Ectodermal cell (in vitro differentiated cells): ENCODE measurements at regions not wholly inside any gene's neighbourhood (a gene's known extent, or its start where the extent isn't known, plus 50 kb on each side); places are given as distances from the start of the nearest gene placed in this dataset.
"Not testable (repeated sequence)": the region's sequence is repeated elsewhere in the genome, so short reads cannot be mapped to it uniquely, and the experiment has no call there.

Experiments used
- H3K27ac ChIP-seq: 2 replicates; pipeline ENCODE4 v1.7.0; 2013; ENCODE audit warnings: mild to moderate bottlenecking, low read depth, low read length; ENCODE audit not compliant: insufficient read depth, poor library complexity, severe bottlenecking
- H3K27me3 ChIP-seq: 2 replicates; pipeline ENCODE4 v1.7.0; 2013; ENCODE audit warnings: mild to moderate bottlenecking, low read length; ENCODE audit not compliant: insufficient read depth, control insufficient read depth, poor library complexity, severe bottlenecking
- H3K36me3 ChIP-seq: one replicate; pipeline ENCODE4 v1.7.0; 2013; ENCODE audit warnings: low read length; ENCODE audit not compliant: control insufficient read depth, insufficient read depth
- H3K4me1 ChIP-seq: one replicate; pipeline ENCODE4 v1.7.0; 2013; ENCODE audit warnings: low read length; ENCODE audit not compliant: control insufficient read depth, insufficient read depth
- H3K4me3 ChIP-seq: 2 replicates; pipeline ENCODE4 v1.7.0; 2013; ENCODE audit warnings: low read depth, low read length, control low read depth; ENCODE audit not compliant: insufficient read depth
- H3K9me3 ChIP-seq: 2 replicates; pipeline ENCODE4 v1.7.0; 2013; ENCODE audit warnings: mild to moderate bottlenecking, low read length, moderate library complexity; ENCODE audit not compliant: control insufficient read depth
- WGBS, 2 experiments: methylation state at CpG; one replicate each; pipeline ENCODE4 v1.1.7; 2013; ENCODE audit warnings: missing lambda C conversion rate in 2 of 2; 5-methylcytosine and 5-hydroxymethylcytosine counted together

GRCh38 chr10:52945521-52945920 is 172.9 kb upstream of the MBL2 start:
- not testable (repeated sequence) for H3K9me3 ChIP-seq, H3K27me3 ChIP-seq, H3K4me3 ChIP-seq, H3K4me1 ChIP-seq, H3K36me3 ChIP-seq, H3K27ac ChIP-seq
- 96 to 97% methylated on average over 4 of the region's 4 CpGs for WGBS, 2 experiments

- H3K9me3 ChIP-seq = no peaks in the 10 kb centered on the region
- no peak overlapping the region for H3K4me3 ChIP-seq
- no peak overlapping the region for H3K27ac ChIP-seq
- no peaks in the 10 kb centered on the region for H3K4me1 ChIP-seq
- no peaks in the 10 kb centered on the region for H3K36me3 ChIP-seq
- no peaks in the 10 kb centered on the region for H3K27me3 ChIP-seq
- 96% methylated on average over 12 of the region's 12 CpGs for WGBS, 2 experiments
Observed at GRCh38 chr10:52940921-52941320, 168.3 kb upstream of the MBL2 start.

DNA sequence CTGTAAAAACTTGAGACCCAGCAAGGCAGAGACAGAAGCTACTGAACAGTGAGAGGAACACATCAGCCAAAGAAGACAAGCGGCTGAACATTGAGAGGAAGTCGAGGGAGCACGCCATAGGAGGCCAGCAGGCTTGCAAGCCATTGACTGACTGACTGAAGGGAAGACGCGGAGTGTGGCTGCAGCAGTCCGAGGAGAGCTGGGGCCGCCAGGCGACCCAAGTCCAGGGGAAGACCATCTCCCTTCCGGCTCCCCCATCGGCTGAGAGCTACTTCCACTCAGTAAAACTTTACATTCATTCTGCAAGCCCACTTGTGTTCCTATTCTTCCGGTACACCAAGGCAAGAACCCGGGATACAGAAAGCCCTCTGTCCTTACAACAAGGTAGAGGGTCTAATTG is 167.3 kb upstream of the MBL2 start:
- WGBS, 2 experiments = 94 to 96% methylated on average over 12 of the region's 12 CpGs
- no peaks in the 10 kb centered on the region for H3K4me1 ChIP-seq
- no peak overlapping the region for H3K4me3 ChIP-seq
- H3K36me3 ChIP-seq = no peaks in the 10 kb centered on the region
- H3K27ac ChIP-seq = no peak overlapping the region
- H3K27me3 ChIP-seq = no peaks in the 10 kb centered on the region
- no peaks in the 10 kb centered on the region for H3K9me3 ChIP-seq

- Histone ChIP-seq H3K4me1 (no peaks in the 10 kb centered on the region), H3K27me3 (no peaks in the 10 kb centered on the region), H3K9me3 (no peaks in the 10 kb centered on the region), H3K36me3 (no peaks in the 10 kb centered on the region), H3K4me3 (no peak overlapping the region), H3K27ac (no peak overlapping the region)
- 80 to 100% methylated on average over 1 of the region's 1 CpG for WGBS, 2 experiments
Observed at GRCh38 chr10:52933748-52934147, 161.2 kb upstream of the MBL2 start.

DNA sequence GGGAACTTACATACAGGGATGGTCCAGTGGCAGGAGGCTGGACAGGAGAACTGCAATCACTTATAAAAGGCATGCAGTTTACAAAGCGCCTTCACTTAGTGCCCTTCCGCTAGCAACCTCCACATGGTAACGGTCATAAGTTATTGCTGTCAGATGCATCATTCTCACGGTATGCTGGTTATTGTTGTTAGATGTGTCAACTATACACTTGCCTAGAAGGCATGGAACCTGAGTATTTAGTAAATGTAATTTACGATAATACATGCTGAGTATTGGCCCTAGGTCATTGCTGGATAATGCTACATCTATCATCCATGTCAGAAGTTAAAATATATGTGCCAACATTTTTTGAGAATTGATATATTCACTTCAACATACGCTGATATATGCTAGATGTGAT is 155.1 kb upstream of the MBL2 start:
- 94 to 97% methylated on average over 5 to 6 of the region's 6 CpGs for WGBS, 2 experiments
- H3K27ac ChIP-seq = no peak overlapping the region

GRCh38 chr10:52923520-52923919 is 150.9 kb upstream of the MBL2 start:
- H3K4me1 ChIP-seq = no peaks in the 10 kb centered on the region
- H3K36me3 ChIP-seq = no peaks in the 10 kb centered on the region
- no peak overlapping the region for H3K4me3 ChIP-seq
- no peaks in the 10 kb centered on the region for H3K27me3 ChIP-seq
- H3K27ac ChIP-seq = no peak overlapping the region
- H3K9me3 ChIP-seq = no peaks in the 10 kb centered on the region
- 41 to 45% methylated on average over 3 to 5 of the region's 5 CpGs for WGBS, 2 experiments

More for the DNA sequence above, 155.1 kb upstream of the MBL2 start:
- H3K4me3 ChIP-seq = no peak overlapping the region
- H3K9me3 ChIP-seq = no peaks in the 10 kb centered on the region
- no peaks in the 10 kb centered on the region for H3K27me3 ChIP-seq
- no peaks in the 10 kb centered on the region for H3K4me1 ChIP-seq
- H3K36me3 ChIP-seq = no peaks in the 10 kb centered on the region

GRCh38 chr10:52918714-52919305 is 146.2 kb upstream of the MBL2 start:
- no peak overlapping the region for H3K27ac ChIP-seq
- no peaks in the 10 kb centered on the region for H3K4me1 ChIP-seq
- no peak overlapping the region for H3K4me3 ChIP-seq
- no peaks in the 10 kb centered on the region for H3K9me3 ChIP-seq
- no peaks in the 10 kb centered on the region for H3K36me3 ChIP-seq
- no peaks in the 10 kb centered on the region for H3K27me3 ChIP-seq

- Histone ChIP-seq H3K27me3 (no peaks in the 10 kb centered on the region), H3K9me3 (no peaks in the 10 kb centered on the region), H3K36me3 (no peaks in the 10 kb centered on the region), H3K27ac (no peak overlapping the region), H3K4me3 (no peak overlapping the region), H3K4me1 (no peaks in the 10 kb centered on the region)
- WGBS, 2 experiments = 100% methylated on average over 1 of the region's 1 CpG
Observed at GRCh38 chr10:52915391-52915790, 142.8 kb upstream of the MBL2 start.

DNA sequence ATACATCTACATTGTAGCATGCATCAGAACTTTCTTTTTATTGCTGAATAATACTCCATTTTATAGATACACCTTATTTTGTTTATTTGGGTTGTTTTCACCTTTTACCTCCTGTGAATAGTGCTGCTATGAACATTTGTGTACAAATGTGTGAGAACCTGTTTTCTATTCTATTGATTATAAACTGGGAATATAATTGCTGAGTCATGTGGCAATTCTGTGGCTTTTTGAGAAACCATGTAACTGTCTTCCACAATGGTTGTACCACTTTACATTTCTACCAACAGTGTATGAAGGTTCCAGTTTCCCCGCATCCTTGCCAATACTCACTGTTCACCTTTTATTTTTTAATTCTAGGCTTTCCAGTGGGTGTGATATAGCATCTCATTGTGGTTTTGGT is 138.6 kb upstream of the MBL2 start:
- 77 to 100% methylated on average over 1 of the region's 1 CpG for WGBS, 2 experiments
- no peak overlapping the region for H3K4me3 ChIP-seq

DNA sequence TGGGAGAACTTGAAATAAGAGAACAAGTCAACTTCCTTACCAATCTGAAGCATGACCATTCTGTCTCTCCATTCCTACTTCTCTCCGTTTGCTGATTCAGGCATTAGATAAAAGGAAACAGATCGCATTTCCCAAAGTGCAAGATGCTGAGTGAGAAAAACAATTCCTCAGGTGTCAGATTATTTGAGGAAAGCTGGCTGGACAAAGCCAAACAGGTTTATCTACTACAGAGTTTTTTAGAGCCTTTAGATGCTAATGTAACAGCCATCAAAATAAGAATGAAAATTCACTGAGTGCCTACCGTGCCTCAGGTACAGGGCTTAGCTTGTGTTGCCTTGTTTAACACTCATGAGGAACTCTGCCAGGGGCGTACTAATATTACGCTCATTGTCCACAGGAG is 135.9 kb upstream of the MBL2 start:
- Histone ChIP-seq H3K4me1 (peaks cover 3% of the 10 kb centered on the region), H3K27me3 (no peaks in the 10 kb centered on the region), H3K27ac (no peak overlapping the region), H3K36me3 (no peaks in the 10 kb centered on the region), H3K4me3 (no peak overlapping the region), H3K9me3 (no peaks in the 10 kb centered on the region)
- 63 to 67% methylated on average over 5 of the region's 5 CpGs for WGBS, 2 experiments

More for the DNA sequence above, 138.6 kb upstream of the MBL2 start:
- H3K9me3 ChIP-seq = no peaks in the 10 kb centered on the region
- H3K27ac ChIP-seq = no peak overlapping the region
- no peaks in the 10 kb centered on the region for H3K4me1 ChIP-seq
- H3K27me3 ChIP-seq = no peaks in the 10 kb centered on the region
- no peaks in the 10 kb centered on the region for H3K36me3 ChIP-seq

- Histone ChIP-seq H3K4me3 (no peak overlapping the region), H3K27ac (no peak overlapping the region), H3K9me3 (no peaks in the 10 kb centered on the region), H3K27me3 (no peaks in the 10 kb centered on the region), H3K36me3 (no peaks in the 10 kb centered on the region), H3K4me1 (peaks cover 5% of the 10 kb centered on the region)
- WGBS, 2 experiments = 83 to 94% methylated on average over 1 of the region's 1 CpG
Observed at GRCh38 chr10:52906046-52906445, 133.5 kb upstream of the MBL2 start.
